Mononuclear cell (primary cell): ENCODE measurements at regions not wholly inside any gene's neighbourhood (a gene's known extent, or its start where the extent isn't known, plus 50 kb on each side); places are given as distances from the start of the nearest gene placed in this dataset.
"Not testable (repeated sequence)": the region's sequence is repeated elsewhere in the genome, so short reads cannot be mapped to it uniquely, and the experiment has no call there.

ENCODE experiments used
- H3K27me3 ChIP-seq: 2 replicates; pipeline ENCODE4 v1.6.0; 2011; ENCODE audit warnings: low read length, control low read depth; ENCODE audit not compliant: insufficient read depth
- H3K4me1 ChIP-seq: 2 replicates; pipeline ENCODE4 v1.5.1; 2011; ENCODE audit warnings: mild to moderate bottlenecking, low read length, control low read depth; ENCODE audit not compliant: insufficient read depth
- H3K4me3 ChIP-seq: 2 replicates; pipeline ENCODE4 v1.5.1; 2011; ENCODE audit warnings: mild to moderate bottlenecking, low read length, moderate library complexity
- H3K9me3 ChIP-seq: 2 replicates; pipeline ENCODE4 v1.5.1; 2011; ENCODE audit warnings: low read depth, mild to moderate bottlenecking, control low read depth, low read length

DNA sequence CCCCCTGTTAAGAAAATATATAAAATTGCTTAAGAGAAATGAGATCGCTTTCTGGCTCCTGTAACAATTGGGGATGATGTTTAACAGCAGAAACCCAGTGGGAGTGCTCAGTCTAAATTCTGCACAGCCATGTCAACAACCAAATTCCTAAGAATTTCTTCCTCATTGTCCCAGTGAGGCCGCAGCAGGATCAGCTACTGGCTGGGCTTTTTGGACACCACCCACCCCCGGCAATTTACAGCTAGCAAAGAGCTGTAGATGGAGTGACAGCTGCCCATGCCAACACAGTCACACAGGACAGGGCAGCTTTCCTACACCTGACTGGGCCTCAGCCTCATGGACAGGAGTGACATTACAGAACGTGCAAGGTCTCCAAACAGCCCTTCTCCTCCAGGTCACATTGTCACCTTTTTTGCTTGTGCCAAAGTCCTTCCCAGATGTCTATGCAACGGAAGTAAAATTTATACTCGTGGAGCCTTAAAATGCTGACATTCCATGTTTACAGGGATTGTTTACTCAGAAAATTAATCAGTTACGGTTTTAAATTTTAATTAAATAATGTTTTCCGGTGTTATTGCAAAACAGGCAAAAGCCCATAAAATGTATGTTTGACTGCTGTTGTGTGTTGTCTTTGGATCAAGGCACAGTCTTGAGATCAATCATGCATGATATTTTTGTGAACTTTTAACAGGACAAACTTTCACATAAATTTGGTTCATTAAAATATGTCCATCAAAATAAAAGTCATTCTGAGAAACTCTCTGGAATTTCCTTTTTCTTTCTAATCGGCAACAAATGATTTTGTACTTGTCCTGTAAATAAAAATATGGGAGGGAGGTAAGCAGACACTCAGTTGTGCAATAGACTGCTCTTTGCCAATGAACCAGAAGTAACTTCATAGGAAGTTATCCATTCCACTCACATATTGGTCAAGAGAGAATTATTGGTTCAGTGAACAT, 943.2 kb downstream of the MCTP2 start:
- Histone ChIP-seq H3K27me3 (no peaks in the 10 kb centered on the region), H3K4me1 (no peaks in the 10 kb centered on the region), H3K4me3 (no peak overlapping the region), H3K9me3 (no peaks in the 10 kb centered on the region)

DNA sequence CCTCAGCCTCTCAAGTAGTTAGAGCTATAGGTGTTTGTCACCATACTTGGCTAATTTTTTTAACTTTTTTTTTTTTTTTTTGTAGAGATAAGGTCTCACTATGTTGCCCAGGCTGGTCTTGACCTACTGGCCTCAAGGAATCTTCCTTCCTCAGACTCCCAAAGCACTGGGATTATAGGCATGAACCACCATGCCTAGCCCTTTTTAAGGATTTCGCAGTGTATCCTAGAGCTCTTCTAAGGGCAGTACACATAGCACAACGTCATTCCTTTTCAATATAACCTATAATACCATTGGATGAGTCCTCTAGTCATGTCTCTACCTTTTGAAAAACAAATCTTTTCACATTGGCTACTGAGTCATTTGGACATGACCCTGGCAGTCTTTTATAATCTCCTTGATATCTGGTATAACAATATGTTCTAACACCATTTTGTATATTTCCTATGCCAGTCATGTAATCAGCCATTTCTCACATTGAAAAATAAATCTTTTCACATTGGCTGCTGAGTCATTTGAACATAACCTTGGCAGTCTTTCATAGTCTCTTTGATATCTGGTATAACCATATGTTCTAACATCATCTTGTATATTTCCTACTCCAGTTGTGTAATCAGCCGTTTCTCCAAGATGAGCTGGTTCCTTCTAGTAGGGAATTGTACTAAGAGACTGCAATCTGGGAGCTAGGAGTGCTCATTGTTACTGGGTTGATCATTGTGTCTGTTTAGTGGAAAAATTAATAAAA, 944.7 kb downstream of the MCTP2 start:
- Histone ChIP-seq H3K4me3 (no peak overlapping the region), H3K27me3 (no peaks in the 10 kb centered on the region), H3K4me1 (no peaks in the 10 kb centered on the region), H3K9me3 (no peaks in the 10 kb centered on the region)

- no peak overlapping the region for H3K4me3 ChIP-seq
- H3K4me1 ChIP-seq, result no peaks in the 10 kb centered on the region
- H3K9me3 ChIP-seq, result no peaks in the 10 kb centered on the region
- no peaks in the 10 kb centered on the region for H3K27me3 ChIP-seq
These were observed 945.6 kb downstream of the MCTP2 start for GRCh38 chr15:95176794-95177577.

DNA sequence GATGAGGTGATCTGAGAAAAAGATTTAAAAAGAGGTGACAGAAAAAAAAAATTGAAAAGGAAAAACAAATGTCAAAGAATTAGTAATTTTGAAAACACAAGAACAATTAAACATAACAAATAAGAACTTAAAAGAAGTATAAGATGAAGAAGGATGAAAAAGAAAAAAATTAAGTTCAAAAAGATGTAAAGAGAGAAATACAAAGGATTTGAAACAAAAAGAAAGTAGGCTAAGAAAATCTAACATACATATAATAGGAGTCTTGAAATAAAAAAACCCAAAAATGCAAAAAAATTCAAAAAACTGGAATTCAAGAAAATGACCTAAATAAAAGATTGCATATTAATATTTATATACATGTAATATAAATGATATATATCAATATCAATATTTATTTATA, 949.2 kb downstream of the MCTP2 start:
- H3K9me3 ChIP-seq, result no peaks in the 10 kb centered on the region
- H3K27me3 ChIP-seq, result no peaks in the 10 kb centered on the region
- H3K4me1 ChIP-seq, result no peaks in the 10 kb centered on the region
- no peak overlapping the region for H3K4me3 ChIP-seq

DNA sequence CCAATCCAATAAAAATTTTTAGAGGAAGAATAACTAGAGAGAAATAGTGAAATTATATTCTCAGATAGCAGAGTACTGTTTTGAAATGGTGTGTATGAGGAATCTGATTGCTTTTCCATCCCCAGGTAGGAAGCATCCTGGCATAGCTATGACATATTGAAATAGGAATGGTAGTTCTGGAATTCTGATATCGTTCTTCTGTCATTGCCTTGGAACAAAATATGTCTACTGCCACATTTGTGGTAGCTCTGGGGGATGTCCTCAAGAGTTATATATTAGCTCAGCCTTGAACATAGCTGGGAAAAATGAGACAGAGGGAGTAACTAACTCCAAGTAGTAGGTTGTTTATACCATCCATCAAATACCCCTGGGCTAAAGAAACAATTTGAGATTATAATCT, 950.7 kb downstream of the MCTP2 start:
- no peaks in the 10 kb centered on the region for H3K9me3 ChIP-seq
- H3K27me3 ChIP-seq, result no peaks in the 10 kb centered on the region
- H3K4me3 ChIP-seq, result no peak overlapping the region
- H3K4me1 ChIP-seq, result no peaks in the 10 kb centered on the region

GRCh38 chr15:95192923-95193322, 961.6 kb downstream of the MCTP2 start:
- Histone ChIP-seq H3K27me3 (no peaks in the 10 kb centered on the region), H3K9me3 (no peaks in the 10 kb centered on the region), H3K4me1 (no peaks in the 10 kb centered on the region), H3K4me3 (no peak overlapping the region)

DNA sequence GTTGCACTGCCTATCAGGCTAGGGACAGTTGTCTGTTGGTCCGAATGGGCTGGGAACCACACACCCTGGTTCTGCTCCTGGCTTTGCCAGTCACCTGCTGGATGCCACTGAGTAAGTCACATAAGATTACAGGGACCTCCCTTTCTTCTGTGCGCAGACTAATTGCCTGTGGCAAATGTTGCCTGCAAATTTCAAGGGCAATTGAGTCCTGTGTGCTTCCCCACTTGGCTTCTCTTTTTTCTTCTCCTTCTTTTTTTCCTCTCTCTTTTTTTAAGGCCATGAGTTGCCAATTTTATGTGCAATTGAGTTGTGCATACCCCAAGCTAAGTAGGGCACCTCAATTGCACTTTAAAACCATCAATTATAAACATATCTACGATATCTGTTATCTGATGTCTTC, 963.4 kb downstream of the MCTP2 start:
- Histone ChIP-seq H3K4me3 (no peak overlapping the region), H3K4me1 (no peaks in the 10 kb centered on the region), H3K27me3 (no peaks in the 10 kb centered on the region), H3K9me3 (no peaks in the 10 kb centered on the region)

DNA sequence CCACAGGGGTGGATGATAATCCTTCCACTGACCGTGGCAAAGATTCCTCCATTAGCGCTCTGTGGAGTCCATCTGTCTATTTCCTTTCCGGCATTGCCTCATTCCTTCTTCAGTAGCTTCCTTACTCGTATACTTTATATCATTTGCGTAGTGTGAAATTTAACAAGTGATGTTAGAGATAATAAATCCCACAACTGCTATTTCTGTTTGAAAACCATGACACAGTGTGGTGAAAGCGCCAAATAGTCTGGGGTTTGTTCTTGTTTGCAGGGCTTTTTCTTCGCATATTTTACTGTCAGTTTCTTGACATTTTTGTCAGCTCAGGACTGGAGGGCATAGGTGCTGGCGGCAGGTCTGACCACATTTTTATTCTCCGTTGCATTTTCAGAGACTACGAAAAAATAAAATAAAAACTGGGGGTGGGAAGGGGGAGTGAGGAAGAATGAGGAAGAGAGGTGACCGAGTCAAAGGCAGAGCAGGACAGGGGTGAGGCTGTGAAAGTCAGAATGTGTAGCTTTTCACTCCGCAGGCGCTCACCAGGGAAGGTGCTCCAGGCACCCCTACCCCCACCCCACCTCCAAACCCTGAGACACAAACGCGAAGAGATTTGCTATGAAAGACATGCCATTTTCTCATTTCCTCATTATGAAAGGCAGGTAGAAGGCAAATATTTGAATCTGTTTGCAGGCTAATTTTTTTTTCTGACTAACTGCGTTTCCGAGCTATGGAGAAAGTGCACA, 965.0 kb downstream of the MCTP2 start:
- H3K4me1 ChIP-seq, result no peaks in the 10 kb centered on the region

DNA sequence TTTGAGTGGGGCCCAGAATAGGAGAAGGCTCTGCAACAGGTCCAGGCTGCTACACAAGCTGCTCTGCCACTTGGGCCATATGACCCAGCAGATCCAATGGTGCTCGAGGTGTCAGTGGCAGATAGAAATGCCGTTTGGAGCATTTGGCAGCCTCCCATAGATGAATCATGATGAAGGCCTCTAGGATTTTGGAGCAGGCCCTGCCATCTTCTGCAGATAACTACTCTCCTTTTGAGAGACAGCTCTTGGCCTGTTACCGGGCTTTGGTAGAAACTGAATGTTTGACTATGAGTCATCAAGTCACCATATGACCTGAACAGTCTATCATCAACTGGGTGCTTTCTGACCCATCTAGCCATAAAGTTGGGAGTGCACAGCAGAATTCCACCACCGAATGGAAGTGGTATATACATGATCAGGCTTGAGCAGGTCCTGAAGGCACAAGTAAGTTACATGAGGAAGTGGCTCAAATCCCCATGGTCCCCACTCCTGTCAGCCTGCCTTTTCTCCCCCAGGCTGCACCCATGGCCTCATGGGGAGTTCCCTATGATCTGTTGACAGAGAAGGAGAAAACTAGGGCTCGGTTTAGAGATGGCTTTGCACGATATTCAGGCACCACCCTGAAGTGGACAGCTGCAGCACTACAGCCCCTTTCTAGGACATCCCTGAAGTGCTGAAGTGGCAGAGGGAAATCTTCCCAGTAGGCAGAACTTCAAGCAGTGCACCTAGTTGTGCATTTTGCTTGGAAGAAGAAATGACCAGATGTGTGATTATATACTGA, 971.4 kb downstream of the MCTP2 start:
- no peaks in the 10 kb centered on the region for H3K9me3 ChIP-seq
- no peaks in the 10 kb centered on the region for H3K27me3 ChIP-seq
- no peak overlapping the region for H3K4me3 ChIP-seq
- H3K4me1 ChIP-seq, result no peaks in the 10 kb centered on the region

More for the DNA sequence above, 965.0 kb downstream of the MCTP2 start:
- no peaks in the 10 kb centered on the region for H3K9me3 ChIP-seq
- no peaks in the 10 kb centered on the region for H3K27me3 ChIP-seq
- no peak overlapping the region for H3K4me3 ChIP-seq

- Histone ChIP-seq H3K27me3 (no peaks in the 10 kb centered on the region), H3K4me1 (no peaks in the 10 kb centered on the region), H3K9me3 (no peaks in the 10 kb centered on the region), H3K4me3 (no peak overlapping the region)
These were observed 973.7 kb downstream of the MCTP2 start for GRCh38 chr15:95205077-95205476.

DNA sequence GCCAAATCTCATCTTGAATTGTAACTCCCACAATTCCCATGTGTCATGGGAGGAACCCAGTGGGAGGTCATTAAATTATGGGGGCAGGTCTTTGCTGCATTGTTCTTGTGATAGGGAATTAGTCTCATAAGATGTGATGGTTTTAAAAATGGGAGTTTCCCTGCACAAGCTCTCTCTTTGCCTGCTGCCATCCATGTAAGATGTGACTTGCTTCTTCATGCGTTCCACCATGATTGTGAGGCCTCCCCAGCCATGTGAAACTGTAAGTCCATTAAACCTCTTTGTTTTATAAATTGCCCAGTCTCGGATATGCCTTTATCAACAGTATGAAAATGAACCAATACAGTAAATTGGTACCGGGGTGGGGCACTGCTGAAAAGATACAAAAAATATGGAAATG, 974.5 kb downstream of the MCTP2 start:
- H3K4me1 ChIP-seq, H3K27me3 ChIP-seq, H3K4me3 ChIP-seq, H3K9me3 ChIP-seq: not testable (repeated sequence)

- Histone ChIP-seq H3K4me1 (no peaks in the 10 kb centered on the region), H3K4me3 (no peak overlapping the region), H3K9me3 (no peaks in the 10 kb centered on the region), H3K27me3 (no peaks in the 10 kb centered on the region)
These were observed 976.7 kb downstream of the MCTP2 start for GRCh38 chr15:95208071-95208470.

DNA sequence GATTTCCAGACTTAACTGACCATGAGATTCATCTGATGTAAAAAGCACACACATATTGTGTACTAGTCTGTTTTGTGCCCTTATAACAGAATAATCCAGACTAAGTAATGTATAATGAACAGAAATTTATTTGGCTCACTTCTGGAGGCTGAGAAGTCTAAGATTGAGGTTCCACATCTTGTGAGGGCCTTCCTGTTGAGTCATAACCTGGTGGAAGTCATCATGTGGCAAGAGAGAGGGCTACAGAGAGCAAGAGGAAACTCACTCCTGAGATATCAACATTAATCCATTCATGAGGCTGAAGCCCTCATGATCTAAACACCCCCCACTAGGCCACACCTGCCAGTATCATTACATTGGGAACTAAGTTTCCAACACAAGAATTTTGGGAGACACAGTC, 977.6 kb downstream of the MCTP2 start:
- no peak overlapping the region for H3K4me3 ChIP-seq
- H3K4me1 ChIP-seq, result no peaks in the 10 kb centered on the region
- H3K9me3 ChIP-seq, result no peaks in the 10 kb centered on the region
- H3K27me3 ChIP-seq, result no peaks in the 10 kb centered on the region

DNA sequence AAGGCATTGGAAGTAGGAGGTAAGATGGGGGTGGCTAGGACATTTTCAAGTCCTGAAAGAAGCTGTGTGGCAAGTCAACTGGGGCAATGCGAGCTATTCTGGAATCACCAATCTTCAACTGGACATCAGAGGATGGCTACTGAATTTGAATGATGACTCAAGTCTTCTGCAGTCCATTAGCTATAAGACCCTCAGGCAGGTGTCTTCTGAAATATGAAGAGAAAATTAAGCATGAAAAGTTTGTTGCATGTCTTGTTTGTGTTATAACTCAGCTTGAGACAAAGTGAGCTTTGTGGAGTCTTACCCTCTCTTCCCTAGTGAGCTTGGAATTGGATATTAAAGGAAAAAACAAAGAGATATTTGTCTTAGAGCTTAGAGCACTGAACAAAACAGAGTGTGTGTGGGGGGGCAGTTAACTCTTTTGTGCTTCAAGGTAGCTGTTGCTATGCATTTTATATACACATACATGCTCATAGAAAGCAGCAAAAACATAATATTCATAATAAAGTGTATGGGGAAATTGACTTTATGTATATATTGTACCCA, 979.1 kb downstream of the MCTP2 start:
- Histone ChIP-seq H3K9me3 (no peaks in the 10 kb centered on the region), H3K4me3 (no peak overlapping the region), H3K27me3 (no peaks in the 10 kb centered on the region), H3K4me1 (no peaks in the 10 kb centered on the region)
